ENCODE measurements at regions not wholly inside any gene's neighbourhood (a gene's known extent, or its start where the extent isn't known, plus 50 kb on each side); places are given as distances from the start of the nearest gene placed in this dataset.

- H3K4me1 Mint-ChIP-seq (ENCODE audit: low read depth) = peaks cover 4% of the 10 kb centered on the region
Observed at GRCh38 chr13:67967031-67967430, 736.9 kb upstream of the PCDH9 start.

GRCh38 chr13:67966065-67966464 is 735.9 kb upstream of the PCDH9 start:
- no peak for TF ChIP-seq CTCF (IDR thresholded peaks at IDR 0.05)
- no peaks in the 10 kb centered on the region for H3K27me3 Mint-ChIP-seq (ENCODE audit: low read depth)
- no peak for DNase-seq (ENCODE audit: low spot score)
- H3K4me1 Mint-ChIP-seq (ENCODE audit: low read depth) = no peaks in the 10 kb centered on the region
- no peak overlapping the region for H3K4me3 Mint-ChIP-seq (ENCODE audit: unreplicated experiment)
- no peak overlapping the region for H3K27ac Mint-ChIP-seq (ENCODE audit: unreplicated experiment)
- H3K9me3 Mint-ChIP-seq (ENCODE audit: low read depth) = no peaks in the 10 kb centered on the region
- H3K36me3 Mint-ChIP-seq (ENCODE audit: low read depth) = no peaks in the 10 kb centered on the region

More at GRCh38 chr13:67967031-67967430, 736.9 kb upstream of the PCDH9 start:
- no peak for TF ChIP-seq CTCF (IDR thresholded peaks at IDR 0.05)
- Mint-ChIP-seq H3K9me3 (ENCODE audit: low read depth) (no peaks in the 10 kb centered on the region), H3K27me3 (ENCODE audit: low read depth) (no peaks in the 10 kb centered on the region), H3K27ac (ENCODE audit: unreplicated experiment) (no peak overlapping the region), H3K4me3 (ENCODE audit: unreplicated experiment) (no peak overlapping the region), H3K36me3 (ENCODE audit: low read depth) (no peaks in the 10 kb centered on the region)
- no peak for DNase-seq (ENCODE audit: low spot score)

- Mint-ChIP-seq H3K4me1 (ENCODE audit: low read depth) (no peaks in the 10 kb centered on the region), H3K36me3 (ENCODE audit: low read depth) (no peaks in the 10 kb centered on the region), H3K27ac (ENCODE audit: unreplicated experiment) (no peak overlapping the region), H3K27me3 (ENCODE audit: low read depth) (no peaks in the 10 kb centered on the region), H3K4me3 (ENCODE audit: unreplicated experiment) (no peak overlapping the region), H3K9me3 (ENCODE audit: low read depth) (no peaks in the 10 kb centered on the region)
- DNase-seq (ENCODE audit: low spot score) = no peak
- TF ChIP-seq CTCF (IDR thresholded peaks at IDR 0.05) = no peak
Observed at GRCh38 chr13:67964986-67965385, 734.9 kb upstream of the PCDH9 start.

GRCh38 chr13:67964091-67964490 is 734.0 kb upstream of the PCDH9 start:
- no peak for DNase-seq (ENCODE audit: low spot score)
- Mint-ChIP-seq H3K4me3 (ENCODE audit: unreplicated experiment) (no peak overlapping the region), H3K27me3 (ENCODE audit: low read depth) (no peaks in the 10 kb centered on the region), H3K36me3 (ENCODE audit: low read depth) (no peaks in the 10 kb centered on the region), H3K4me1 (ENCODE audit: low read depth) (no peaks in the 10 kb centered on the region), H3K27ac (ENCODE audit: unreplicated experiment) (no peak overlapping the region), H3K9me3 (ENCODE audit: low read depth) (no peaks in the 10 kb centered on the region)
- no peak for TF ChIP-seq CTCF (IDR thresholded peaks at IDR 0.05)

- no peak overlapping the region for H3K27ac Mint-ChIP-seq (ENCODE audit: unreplicated experiment)
Observed at GRCh38 chr13:67961331-67961730, 731.2 kb upstream of the PCDH9 start.

More at GRCh38 chr13:67961331-67961730, 731.2 kb upstream of the PCDH9 start:
- Mint-ChIP-seq H3K36me3 (ENCODE audit: low read depth) (no peaks in the 10 kb centered on the region), H3K9me3 (ENCODE audit: low read depth) (peaks cover 2% of the 10 kb centered on the region), H3K4me3 (ENCODE audit: unreplicated experiment) (no peak overlapping the region), H3K4me1 (ENCODE audit: low read depth) (no peaks in the 10 kb centered on the region), H3K27me3 (ENCODE audit: low read depth) (no peaks in the 10 kb centered on the region)
- no peak for DNase-seq (ENCODE audit: low spot score)
- no peak for TF ChIP-seq CTCF (IDR thresholded peaks at IDR 0.05)
